Progenitor cell of endocrine pancreas (in vitro differentiated cells): ENCODE measurements at regions not wholly inside any gene's neighbourhood (a gene's known extent, or its start where the extent isn't known, plus 50 kb on each side); places are given as distances from the start of the nearest gene placed in this dataset.

Experiments
- DNase-seq: peaks from one replicate; pipeline ENCODE4 v3.0.0; 2021; ENCODE audit warnings: low spot score; ENCODE audit not compliant: unreplicated experiment
- H3K27ac Mint-ChIP-seq: 2 replicates; pipeline ENCODE4 v1.8.0; 2021; ENCODE audit warnings: mild to moderate bottlenecking, moderate library complexity, mixed read lengths
- H3K27me3 Mint-ChIP-seq: 2 replicates; pipeline ENCODE4 v1.8.0; 2021; ENCODE audit warnings: mixed read lengths
- H3K36me3 Mint-ChIP-seq: 2 replicates; pipeline ENCODE4 v1.8.0; 2022; ENCODE audit warnings: mixed read lengths; ENCODE audit not compliant: insufficient read depth
- H3K4me1 Mint-ChIP-seq: 2 replicates; pipeline ENCODE4 v1.8.0; 2021; ENCODE audit warnings: low read depth, mixed read lengths
- H3K4me3 Mint-ChIP-seq: 2 replicates; pipeline ENCODE4 v1.8.0; 2021; ENCODE audit warnings: low read depth, mild to moderate bottlenecking, moderate library complexity, mixed read lengths
- H3K9me3 Mint-ChIP-seq: 2 replicates; pipeline ENCODE4 v1.8.0; 2021; ENCODE audit warnings: low read depth, mixed read lengths
- TF ChIP-seq, protein P1 (sequence below): fragments of 200-600 bp; sonication (generic); IDR thresholded peaks from one replicate; pipeline ENCODE4 v1.5.0; 2021; ENCODE audit warnings: antibody characterized with exemption, mild to moderate bottlenecking; ENCODE audit not compliant: unreplicated experiment

DNA sequence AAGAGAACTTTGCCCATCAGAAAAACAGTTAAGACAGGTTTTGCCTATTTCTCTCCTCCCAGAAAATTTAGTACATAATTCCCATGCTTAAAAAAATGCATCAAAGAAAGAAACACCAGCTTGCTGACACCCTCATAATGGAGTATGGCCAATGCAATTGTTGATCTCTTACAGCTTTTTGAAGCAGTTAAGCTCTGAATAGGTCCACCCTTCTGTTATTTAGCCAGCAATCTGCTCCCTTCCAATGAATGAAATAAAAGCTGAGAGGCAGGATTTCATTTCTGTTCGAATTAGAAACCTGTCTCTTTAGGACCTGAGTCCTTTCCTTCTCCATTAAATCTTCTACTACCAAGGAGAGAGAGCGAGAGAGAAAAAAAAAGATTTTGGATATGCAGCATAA lies 288.7 kb downstream of the RNF144B start:
- no peaks in the 10 kb centered on the region for H3K36me3 Mint-ChIP-seq
- H3K27ac Mint-ChIP-seq: no peak overlapping the region
- H3K4me1 Mint-ChIP-seq: no peaks in the 10 kb centered on the region
- no peak for DNase-seq
- TF ChIP-seq, protein P1, sequence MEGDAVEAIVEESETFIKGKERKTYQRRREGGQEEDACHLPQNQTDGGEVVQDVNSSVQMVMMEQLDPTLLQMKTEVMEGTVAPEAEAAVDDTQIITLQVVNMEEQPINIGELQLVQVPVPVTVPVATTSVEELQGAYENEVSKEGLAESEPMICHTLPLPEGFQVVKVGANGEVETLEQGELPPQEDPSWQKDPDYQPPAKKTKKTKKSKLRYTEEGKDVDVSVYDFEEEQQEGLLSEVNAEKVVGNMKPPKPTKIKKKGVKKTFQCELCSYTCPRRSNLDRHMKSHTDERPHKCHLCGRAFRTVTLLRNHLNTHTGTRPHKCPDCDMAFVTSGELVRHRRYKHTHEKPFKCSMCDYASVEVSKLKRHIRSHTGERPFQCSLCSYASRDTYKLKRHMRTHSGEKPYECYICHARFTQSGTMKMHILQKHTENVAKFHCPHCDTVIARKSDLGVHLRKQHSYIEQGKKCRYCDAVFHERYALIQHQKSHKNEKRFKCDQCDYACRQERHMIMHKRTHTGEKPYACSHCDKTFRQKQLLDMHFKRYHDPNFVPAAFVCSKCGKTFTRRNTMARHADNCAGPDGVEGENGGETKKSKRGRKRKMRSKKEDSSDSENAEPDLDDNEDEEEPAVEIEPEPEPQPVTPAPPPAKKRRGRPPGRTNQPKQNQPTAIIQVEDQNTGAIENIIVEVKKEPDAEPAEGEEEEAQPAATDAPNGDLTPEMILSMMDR: no peak
- H3K4me3 Mint-ChIP-seq: no peak overlapping the region
- H3K9me3 Mint-ChIP-seq: peaks cover 4% of the 10 kb centered on the region
- peaks cover 17% of the 10 kb centered on the region for H3K27me3 Mint-ChIP-seq

DNA sequence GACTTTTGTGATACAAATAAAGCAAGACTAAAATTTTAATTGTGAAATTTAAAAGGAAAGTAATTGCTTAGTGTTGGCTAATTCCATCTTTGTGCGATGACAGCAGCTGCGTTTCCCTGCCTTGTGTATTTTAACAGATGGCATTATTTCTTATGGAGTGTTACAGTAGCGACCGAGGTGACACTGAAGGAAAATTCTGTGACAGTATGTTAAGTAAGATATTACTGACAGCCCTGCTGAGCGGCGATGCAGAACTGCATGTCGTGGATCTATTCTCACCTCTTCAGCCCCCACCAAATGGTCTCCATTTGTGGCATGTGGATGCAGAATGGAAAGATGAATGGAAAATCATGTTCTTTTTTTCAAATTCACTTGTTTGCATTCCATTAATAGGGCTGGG lies 289.4 kb downstream of the RNF144B start:
- TF ChIP-seq, protein P1: no peak
- no peaks in the 10 kb centered on the region for H3K4me1 Mint-ChIP-seq
- DNase-seq: no peak
- no peak overlapping the region for H3K27ac Mint-ChIP-seq
- H3K9me3 Mint-ChIP-seq: peaks cover 4% of the 10 kb centered on the region
- H3K36me3 Mint-ChIP-seq: no peaks in the 10 kb centered on the region
- H3K4me3 Mint-ChIP-seq: no peak overlapping the region
- peaks cover 16% of the 10 kb centered on the region for H3K27me3 Mint-ChIP-seq

DNA sequence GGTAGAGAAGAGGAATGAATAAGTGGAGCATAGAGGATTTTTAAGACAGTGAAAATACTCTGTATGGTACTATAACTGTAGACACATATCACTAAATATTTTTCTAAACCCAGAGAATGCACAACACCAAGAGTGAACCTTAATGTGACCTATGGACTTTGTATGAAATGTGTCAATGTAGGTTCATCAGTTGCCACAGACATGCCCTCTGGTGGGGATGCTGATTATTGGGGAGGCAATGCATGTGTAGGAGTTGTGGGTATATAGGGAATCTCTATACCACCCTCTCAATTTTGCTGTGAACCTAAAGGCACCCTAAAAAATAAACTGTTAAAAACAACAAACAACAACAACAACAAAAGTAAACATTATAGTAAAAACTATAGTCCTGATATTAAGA lies 293.7 kb downstream of the RNF144B start:
- Mint-ChIP-seq H3K9me3 (peaks cover 4% of the 10 kb centered on the region), H3K4me3 (no peak overlapping the region), H3K4me1 (no peaks in the 10 kb centered on the region), H3K27ac (no peak overlapping the region), H3K27me3 (peaks cover 11% of the 10 kb centered on the region), H3K36me3 (no peaks in the 10 kb centered on the region)
- DNase-seq: no peak
- TF ChIP-seq, protein P1: no peak

DNA sequence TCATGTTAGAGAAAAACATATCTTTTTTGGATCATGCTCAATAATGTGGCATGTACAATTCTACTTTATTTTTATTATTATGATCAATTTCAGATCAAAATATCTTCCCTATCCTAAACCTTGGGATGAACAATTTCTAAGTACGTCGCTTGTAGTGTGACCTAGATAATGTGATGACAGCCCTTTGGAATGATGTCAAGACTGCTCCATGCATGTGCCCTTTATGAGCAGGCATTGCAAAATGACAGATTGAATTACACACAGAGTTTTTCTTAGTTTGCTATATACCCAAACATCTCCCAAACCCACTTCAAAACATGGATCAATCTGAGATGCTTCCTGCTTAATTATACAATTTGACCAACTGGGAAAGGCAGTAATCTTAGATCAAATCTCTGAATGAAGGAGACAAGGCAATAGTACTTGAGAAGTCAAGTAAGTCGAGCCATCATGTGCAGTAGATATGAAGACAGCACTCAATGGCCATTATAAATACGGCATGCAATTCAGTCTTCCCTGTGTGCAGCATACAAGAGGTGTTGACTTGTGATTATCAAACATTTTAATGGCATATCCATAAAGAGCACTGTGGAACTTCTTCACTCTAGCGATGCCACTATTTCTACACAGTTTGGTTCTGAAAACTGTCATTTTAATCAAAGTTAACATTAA lies 294.8 kb downstream of the RNF144B start:
- Mint-ChIP-seq H3K27me3 (peaks cover 11% of the 10 kb centered on the region), H3K4me3 (no peak overlapping the region), H3K9me3 (peaks cover 4% of the 10 kb centered on the region), H3K27ac (no peak overlapping the region), H3K36me3 (no peaks in the 10 kb centered on the region), H3K4me1 (no peaks in the 10 kb centered on the region)
- DNase-seq: no peak
- TF ChIP-seq, protein P1: no peak

DNA sequence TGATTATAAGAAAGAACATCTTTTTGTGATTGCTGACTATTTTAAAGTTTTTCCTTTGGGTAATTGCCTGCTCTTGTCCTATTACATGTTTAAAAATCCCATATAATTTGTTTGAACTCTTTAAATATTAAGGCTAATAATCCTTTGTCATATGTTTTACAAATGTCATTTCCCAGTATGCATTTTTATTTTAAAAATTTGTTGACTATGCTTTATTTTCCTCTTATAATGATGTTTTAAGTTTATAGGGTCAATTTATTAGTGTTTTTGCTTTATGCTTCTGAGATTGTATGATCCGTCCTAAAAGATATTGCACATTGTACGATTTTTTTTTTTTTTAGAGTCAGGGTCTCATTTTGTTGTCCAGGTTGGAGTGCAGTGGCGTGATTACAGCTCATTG lies 297.2 kb downstream of the RNF144B start:
- Mint-ChIP-seq H3K4me1 (no peaks in the 10 kb centered on the region), H3K27ac (no peak overlapping the region), H3K9me3 (no peaks in the 10 kb centered on the region), H3K4me3 (no peak overlapping the region), H3K36me3 (no peaks in the 10 kb centered on the region), H3K27me3 (peaks cover 8% of the 10 kb centered on the region)
- TF ChIP-seq, protein P1: no peak
- DNase-seq: no peak
